ENCODE measurements at regions not wholly inside any gene's neighbourhood (a gene's known extent, or its start where the extent isn't known, plus 50 kb on each side); places are given as distances from the start of the nearest gene placed in this dataset.

DNA sequence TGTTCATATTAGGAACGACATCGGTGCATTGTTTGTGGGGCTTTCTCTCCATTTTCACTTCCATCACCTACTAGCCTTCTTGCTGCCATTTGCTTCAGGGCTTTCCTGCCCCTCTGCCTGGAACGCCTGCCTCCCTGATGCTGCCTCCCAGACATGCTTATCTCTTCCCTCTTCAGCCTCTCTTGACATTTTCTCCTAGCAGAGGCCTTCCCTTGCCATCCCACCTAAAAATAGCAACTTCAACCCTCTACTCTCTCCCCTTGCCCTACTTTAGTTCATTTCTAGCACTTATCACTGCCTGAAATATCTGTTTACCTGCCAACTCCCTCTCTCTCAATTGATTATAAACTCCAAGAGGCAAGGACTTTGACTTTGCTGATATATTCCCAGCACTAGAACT is 210.3 kb downstream of the SP3 start:
- intact Hi-C loops (cut with DNase I) = no loop called here
- WGBS, 3 donors = 70 to 88% (median 87%) methylated on average over 3 of the region's 3 CpGs
- no peak for DNase-seq

DNA sequence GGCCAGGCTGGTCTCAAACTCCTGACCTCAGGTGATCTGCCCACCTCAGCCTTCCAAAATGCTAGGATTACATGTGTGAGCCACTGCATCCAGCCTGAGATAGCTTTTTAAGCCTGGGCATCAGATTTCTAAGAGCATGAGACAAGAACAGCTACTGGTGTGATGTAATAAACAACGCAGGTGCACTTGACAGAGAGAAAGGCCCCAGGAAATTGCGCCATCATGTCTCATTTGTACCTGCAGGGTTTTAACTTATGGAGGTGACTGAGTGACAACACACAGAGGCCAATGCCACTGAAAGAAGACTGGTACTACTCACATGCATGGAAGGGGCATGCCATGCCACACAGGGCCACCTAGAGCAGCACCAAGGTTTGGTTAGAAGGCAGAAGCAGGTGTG is 209.4 kb downstream of the SP3 start:
- WGBS, 3 donors = 93 to 98% (median 96%) methylated on average over 2 of the region's 2 CpGs
- ATAC-seq (no peak), DNase-seq (no peak)
- intact Hi-C loops (cut with DNase I) = no loop called here
- Histone ChIP-seq H3K9me3 (no peaks in the 10 kb centered on the region), H3K27me3 (ENCODE audit: insufficient read depth in 3 of 3, low read length in 2 of 3) (no peaks in the 10 kb centered on the region), H3K4me3 (no peak overlapping the region), H3K36me3 (ENCODE audit: insufficient read depth in 1 of 2, low read depth in 1 of 2) (no peaks in the 10 kb centered on the region), H3K4me1 (no peaks in the 10 kb centered on the region), H3K27ac (no peak overlapping the region)
- TF ChIP-seq, protein P1, sequence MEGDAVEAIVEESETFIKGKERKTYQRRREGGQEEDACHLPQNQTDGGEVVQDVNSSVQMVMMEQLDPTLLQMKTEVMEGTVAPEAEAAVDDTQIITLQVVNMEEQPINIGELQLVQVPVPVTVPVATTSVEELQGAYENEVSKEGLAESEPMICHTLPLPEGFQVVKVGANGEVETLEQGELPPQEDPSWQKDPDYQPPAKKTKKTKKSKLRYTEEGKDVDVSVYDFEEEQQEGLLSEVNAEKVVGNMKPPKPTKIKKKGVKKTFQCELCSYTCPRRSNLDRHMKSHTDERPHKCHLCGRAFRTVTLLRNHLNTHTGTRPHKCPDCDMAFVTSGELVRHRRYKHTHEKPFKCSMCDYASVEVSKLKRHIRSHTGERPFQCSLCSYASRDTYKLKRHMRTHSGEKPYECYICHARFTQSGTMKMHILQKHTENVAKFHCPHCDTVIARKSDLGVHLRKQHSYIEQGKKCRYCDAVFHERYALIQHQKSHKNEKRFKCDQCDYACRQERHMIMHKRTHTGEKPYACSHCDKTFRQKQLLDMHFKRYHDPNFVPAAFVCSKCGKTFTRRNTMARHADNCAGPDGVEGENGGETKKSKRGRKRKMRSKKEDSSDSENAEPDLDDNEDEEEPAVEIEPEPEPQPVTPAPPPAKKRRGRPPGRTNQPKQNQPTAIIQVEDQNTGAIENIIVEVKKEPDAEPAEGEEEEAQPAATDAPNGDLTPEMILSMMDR (IDR thresholded peaks at IDR 0.05) = no peak

More for the DNA sequence above, 210.3 kb downstream of the SP3 start:
- Histone ChIP-seq H3K27ac (no peak overlapping the region), H3K9me3 (no peaks in the 10 kb centered on the region), H3K4me3 (no peak overlapping the region), H3K36me3 (ENCODE audit: insufficient read depth in 1 of 2, low read depth in 1 of 2) (no peaks in the 10 kb centered on the region), H3K4me1 (no peaks in the 10 kb centered on the region), H3K27me3 (ENCODE audit: insufficient read depth in 3 of 3, low read length in 2 of 3) (no peaks in the 10 kb centered on the region)
- no peak for ATAC-seq
- TF ChIP-seq, protein P1 (IDR thresholded peaks at IDR 0.05) = no peak

DNA sequence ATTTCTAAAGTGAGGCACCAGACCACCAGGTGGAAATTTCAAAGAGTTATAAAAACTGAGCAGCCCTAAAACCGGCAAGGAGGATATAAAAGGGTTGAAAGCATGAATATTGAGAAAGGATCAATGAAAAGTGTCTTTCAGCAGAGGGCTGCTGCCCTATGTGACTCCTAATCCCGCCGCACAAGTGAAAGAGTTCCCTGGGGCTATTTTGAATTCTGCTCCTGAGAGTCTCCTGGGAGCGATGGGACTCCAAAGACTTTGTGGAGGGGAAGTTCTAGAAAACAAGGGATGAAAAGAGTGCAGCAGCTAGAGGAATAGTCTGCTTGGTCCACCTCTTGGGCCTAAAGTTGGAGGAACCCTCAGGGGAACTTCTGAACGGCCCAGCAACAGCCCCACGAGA is 205.2 kb downstream of the SP3 start:
- H3K4me1 ChIP-seq = no peaks in the 10 kb centered on the region
- intact Hi-C loops (cut with DNase I) = no loop called here
- TF ChIP-seq, protein P1 (IDR thresholded peaks at IDR 0.05) = no peak
- WGBS, 3 donors = 79 to 89% (median 82%) methylated on average over 6 of the region's 6 CpGs
- H3K27ac ChIP-seq = no peak overlapping the region
- no peak overlapping the region for H3K4me3 ChIP-seq
- H3K36me3 ChIP-seq (ENCODE audit: insufficient read depth in 1 of 2, low read depth in 1 of 2) = no peaks in the 10 kb centered on the region
- no peaks in the 10 kb centered on the region for H3K9me3 ChIP-seq
- H3K27me3 ChIP-seq (ENCODE audit: insufficient read depth in 3 of 3, low read length in 2 of 3) = no peaks in the 10 kb centered on the region
- no peak for ATAC-seq
- DNase-seq = no peak

DNA sequence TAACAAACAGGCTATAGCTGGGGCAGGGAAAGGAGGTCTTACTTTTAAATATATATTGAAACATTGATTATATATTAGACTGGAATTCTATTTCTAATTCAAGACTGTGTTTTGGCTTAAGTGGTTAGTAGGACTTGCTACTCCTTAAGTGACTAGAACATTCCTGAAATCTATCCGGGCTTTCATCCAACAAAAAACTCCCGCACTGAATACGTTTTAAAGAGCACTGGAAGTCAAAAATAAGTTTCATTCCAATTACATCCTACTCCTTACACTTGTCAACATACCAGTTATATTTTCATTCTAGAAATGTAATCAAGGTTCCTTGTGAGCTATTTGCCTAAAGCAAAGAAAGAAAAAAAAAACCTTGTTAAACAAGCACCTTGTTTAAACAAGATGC is 204.6 kb downstream of the SP3 start:
- H3K4me1 ChIP-seq = no peaks in the 10 kb centered on the region
- H3K9me3 ChIP-seq = no peaks in the 10 kb centered on the region
- no peak overlapping the region for H3K4me3 ChIP-seq
- H3K27ac ChIP-seq = no peak overlapping the region
- intact Hi-C loops (cut with DNase I) = no loop called here
- no peaks in the 10 kb centered on the region for H3K36me3 ChIP-seq (ENCODE audit: insufficient read depth in 1 of 2, low read depth in 1 of 2)
- ATAC-seq (no peak), DNase-seq (no peak)
- WGBS, 3 donors = 22 to 40% (median 28%) methylated on average over 3 of the region's 3 CpGs
- TF ChIP-seq, protein P1 (IDR thresholded peaks at IDR 0.05) = no peak
- no peaks in the 10 kb centered on the region for H3K27me3 ChIP-seq (ENCODE audit: insufficient read depth in 3 of 3, low read length in 2 of 3)

DNA sequence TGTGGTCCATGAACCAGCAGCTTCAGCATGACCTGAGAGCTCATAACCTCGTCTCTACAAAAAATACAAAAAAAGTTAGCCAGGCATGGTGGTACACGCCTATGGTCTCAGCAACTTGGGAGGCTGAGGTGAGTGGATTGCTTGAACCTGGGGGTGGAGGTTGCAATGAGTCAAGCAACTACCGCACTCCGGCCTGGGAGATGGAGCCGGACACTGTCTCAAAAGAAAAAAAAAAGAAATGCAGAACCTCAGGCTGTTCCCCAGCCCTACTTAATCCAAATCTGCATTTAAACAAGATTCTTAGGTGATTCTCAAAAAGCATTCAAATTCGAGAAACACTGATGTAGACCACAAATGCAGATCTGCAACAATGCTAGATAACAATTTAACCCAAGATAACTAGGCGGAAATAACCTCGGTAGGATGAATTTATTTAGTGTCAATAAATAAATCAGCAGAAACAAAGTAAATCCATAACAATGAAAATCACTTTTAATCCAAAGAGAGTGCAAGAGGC is 203.5 kb downstream of the SP3 start:
- DNase-seq (no peak), ATAC-seq (no peak)
- intact Hi-C loops (cut with DNase I) = no loop called here
- no peaks in the 10 kb centered on the region for H3K27me3 ChIP-seq (ENCODE audit: insufficient read depth in 3 of 3, low read length in 2 of 3)
- H3K27ac ChIP-seq = no peak overlapping the region
- H3K4me1 ChIP-seq = no peaks in the 10 kb centered on the region
- TF ChIP-seq, protein P1 (IDR thresholded peaks at IDR 0.05) = no peak
- no peak overlapping the region for H3K4me3 ChIP-seq
- H3K36me3 ChIP-seq (ENCODE audit: insufficient read depth in 1 of 2, low read depth in 1 of 2) = no peaks in the 10 kb centered on the region
- WGBS, 3 donors = 83 to 92% (median 90%) methylated on average over 8 of the region's 8 CpGs
- H3K9me3 ChIP-seq = no peaks in the 10 kb centered on the region
